Glomerular visceral epithelial cell (primary cell): ENCODE measurements at regions not wholly inside any gene's neighbourhood (a gene's known extent, or its start where the extent isn't known, plus 50 kb on each side); places are given as distances from the start of the nearest gene placed in this dataset.

Source experiments
- DNase-seq: peaks from one replicate; pipeline ENCODE4 v3.0.0-alpha.2; 2016; ENCODE audit errors: extremely low spot score

DNA sequence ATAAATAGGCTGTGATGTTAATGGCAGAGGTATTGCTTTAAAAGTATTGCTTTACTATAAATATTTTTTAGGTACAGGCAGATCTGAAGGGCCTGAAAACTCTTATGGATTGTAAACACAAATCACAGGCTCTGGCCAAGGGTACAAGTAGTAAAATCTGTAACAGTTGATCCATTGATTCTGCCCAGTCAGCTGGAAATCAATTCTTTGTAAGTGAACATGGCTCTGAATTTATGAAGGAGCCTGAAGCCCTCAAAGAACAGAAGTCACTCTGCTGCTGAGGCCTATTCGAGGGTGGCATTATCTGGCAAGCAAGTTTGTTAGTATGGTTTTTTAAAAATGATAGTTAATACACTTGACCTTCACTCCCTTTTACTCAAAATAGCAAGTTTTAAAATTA is 834.0 kb upstream of the TMPRSS15 start:
- DNase-seq, result no peak

DNA sequence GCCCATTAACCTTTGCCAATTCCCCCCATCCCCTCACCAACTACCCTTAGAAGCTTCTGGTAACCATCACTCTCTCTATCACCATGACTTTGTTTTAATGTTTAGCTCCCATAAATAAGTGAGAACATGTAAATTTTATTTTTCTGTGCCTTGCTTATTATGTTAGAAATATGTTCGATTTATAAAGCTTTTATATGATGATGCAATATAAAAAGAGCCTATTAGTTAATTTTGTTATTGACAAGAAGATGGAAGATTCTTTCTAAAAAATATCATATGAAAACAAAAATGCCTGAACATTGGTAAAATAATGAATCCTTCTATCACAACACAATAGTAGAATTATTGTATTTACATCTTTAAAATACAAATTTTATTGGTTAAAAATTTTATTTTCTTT is 836.1 kb upstream of the TMPRSS15 start:
- no peak for DNase-seq

DNA sequence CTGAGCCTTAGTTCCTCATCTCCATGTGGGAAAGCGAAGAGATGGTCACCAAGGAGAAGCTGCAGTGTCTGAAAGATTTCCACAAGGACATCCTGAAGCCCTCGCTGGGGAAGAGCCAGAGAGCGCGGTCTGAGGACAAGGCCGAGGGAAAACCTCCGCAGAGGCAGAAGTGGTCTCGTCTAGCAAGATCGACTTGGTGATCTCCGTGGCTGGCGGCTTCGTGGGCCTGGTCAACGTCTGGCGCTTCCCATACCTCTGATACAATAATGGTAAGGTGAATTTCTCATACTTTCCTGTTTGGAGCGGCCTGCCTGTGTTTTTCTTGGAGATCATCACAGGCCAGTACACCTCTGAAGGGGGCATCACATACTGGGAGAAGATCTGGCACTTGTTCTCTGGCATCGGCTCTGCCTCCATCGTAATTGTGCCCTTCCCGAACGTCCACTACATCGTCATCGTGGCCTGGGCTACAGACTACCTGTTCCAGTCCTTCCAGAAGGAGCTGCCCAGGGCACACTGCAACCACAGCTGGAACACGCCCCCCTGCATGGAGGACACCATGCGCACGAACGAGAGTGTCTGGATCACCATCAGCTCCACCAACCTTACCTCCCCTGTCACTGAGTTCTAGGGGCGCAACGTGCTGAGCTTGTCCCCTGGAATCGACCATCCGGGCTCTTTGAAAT is 841.1 kb upstream of the TMPRSS15 start:
- DNase-seq, result no peak

DNA sequence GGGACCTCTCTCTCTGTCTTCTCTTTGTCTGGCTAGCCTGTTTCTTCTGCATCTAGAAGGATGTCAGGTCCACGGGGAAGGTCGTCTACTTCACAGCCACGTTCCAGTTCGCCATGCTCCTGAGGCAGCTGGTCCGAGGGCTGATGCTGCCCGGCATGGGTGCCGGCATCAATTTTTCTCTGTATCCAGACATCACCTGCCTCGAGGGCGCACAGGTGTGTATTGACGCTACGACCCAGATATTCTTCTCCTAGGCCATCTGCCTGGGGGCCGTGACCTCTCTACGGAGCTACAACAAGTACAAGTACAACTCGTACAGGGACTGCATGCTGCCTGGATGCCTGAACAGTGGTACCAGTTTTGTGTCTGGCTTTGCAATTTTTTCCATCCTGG is 841.6 kb upstream of the TMPRSS15 start:
- DNase-seq, result no peak

DNA sequence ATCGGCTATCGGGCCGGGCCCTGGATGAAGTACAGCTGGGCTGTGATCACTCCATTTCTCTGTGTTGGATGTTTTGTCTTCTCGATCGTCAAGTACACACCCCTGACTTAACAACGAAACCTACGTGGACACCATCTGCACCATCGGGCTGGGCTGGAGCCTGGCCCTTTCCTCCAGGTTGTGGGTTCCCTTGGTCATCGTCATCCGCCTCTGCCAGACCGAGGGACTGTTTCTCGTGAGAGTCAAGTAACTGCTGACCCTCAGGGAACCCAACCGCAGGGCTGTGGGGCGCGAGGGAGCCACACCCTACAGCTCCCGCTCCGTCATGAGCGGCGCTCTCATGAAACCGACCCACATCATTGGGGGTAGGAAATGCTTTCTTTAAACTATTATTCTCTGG is 842.4 kb upstream of the TMPRSS15 start:
- DNase-seq, result no peak

DNA sequence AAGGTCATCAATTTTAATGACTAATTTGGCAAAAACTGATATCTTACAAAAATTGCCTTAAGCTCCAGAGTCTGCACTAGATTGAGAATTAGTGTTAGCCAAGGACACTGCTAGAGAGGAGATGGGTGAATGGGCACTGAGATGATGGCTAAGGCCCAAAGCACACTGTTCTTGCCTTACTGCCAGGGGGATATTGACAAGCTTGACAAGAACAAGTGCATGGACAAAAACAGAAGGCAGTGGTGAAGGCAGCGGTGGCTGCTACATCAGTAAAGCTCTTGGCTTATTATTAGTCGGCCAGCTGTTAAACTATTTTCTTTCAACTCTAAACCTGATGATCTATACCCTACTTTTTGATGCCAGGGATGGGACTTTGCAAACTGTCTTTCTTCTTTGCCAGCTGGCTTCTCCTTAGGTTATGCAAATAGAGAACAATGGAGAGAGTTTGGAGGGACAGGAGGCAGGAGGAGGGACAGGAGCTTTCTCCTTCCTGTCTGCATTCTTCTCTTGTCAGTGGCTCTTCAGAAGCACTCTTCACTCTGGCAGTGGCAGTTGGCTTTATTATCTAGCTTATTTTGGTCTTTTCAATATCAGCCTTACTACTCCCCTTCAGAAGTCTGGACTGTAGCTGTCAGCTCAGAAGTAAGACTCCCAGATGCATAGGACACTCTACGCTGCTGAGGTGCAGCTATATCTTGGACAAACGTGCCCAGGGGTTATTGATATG is 853.5 kb upstream of the TMPRSS15 start:
- no peak for DNase-seq

DNA sequence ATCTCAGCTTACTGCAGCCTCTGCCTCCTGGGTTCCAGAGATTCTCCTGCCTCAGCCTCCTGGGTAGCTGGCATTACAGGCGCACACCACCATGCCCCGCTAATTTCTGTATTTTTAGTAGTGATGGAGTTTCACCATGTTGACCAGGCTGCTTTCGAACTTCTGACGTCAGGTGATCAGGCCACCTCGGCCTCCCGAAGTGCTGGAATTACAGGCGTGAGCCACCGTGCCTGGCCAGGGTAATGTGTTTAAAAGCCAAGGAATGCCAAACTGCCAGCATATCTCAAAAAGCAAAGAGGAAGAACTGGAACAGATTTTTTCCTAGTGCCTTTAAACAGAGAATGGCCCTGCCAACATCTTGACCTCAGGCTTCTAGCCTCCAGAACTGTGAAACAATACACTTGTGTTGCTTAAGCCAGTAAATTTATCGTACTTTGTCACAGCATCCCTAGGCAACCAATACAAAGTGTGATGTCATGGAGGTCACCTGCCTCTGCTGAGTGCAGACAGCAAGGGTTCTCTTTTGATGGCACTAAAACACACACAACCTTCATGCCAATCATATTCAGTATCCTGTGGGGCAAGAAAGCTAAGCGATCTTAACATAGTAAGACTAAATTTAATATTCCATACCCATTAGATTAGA is 858.3 kb upstream of the TMPRSS15 start:
- DNase-seq, result no peak

DNA sequence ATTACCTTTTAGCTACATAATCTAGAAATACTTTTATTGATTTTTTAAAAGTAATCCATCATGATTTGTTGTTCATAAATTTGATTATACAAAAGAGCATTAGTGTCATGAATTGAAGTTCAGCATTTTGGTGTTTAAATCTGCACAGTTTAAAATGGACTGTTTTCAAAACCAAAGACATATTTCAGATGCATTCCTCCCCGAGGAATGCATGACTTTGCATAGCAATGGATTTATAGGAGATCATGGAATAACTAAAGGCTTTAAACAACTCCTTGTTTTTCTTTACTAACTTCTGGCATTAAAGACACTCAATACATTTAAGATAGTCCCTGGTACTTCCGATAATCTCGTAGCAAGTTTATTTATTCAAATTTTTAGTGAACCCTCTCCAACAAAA is 863.1 kb upstream of the TMPRSS15 start:
- DNase-seq, result no peak

DNA sequence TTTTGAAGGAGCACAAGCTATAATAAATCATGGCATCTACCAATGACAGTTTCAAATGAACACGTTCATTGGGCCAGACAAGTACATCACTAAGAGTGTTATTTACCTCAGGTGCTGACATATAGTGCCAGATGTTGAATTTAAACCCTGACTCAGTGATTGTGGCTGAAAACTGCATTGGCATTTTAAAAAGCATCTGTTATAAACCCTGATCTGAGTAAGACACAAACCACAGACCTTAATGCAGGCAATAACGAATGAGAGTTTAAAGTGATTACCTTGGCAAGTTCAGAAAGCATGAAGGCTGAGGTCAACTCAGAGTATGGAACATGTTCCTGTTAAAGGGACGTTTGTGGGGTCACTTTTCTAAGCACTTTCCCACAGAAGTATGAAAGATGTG is 865.1 kb upstream of the TMPRSS15 start:
- DNase-seq, result no peak

DNA sequence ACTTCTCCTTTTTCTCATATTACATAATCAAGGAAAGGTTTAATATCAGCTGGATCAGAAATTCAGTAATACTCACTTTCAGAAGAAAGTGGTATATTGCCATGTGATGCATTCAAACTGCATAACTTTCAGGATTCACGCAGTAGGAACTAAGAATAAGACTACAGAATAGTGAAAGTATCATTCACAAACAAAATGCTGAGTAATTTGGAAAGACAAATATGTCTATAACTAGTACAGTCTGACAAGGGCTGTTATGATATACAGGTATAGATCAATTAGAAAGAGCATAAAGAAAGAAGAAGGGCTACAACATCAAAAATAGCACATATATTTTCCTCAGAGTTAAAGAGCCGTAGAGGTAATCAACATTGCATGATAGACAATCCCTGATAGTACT is 871.5 kb upstream of the TMPRSS15 start:
- no peak for DNase-seq

DNA sequence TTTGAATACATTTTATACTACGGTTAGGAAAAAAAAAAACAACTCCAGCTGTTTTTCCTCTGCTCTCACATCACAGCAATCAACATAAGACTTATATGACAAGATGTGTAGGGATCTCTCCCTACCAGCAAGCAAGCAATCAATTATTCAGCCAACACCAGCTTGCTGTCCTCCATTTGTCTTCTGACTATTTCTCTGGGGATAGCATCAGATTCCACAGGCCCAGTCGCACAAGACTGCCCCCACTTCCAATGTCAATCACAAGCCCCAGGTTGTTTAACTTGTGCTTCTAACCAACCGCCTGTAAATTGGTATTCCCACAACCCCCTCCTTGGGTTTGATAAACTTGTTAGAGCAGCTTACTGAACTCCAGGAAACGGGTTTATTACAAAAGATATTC is 873.1 kb upstream of the TMPRSS15 start:
- no peak for DNase-seq

DNA sequence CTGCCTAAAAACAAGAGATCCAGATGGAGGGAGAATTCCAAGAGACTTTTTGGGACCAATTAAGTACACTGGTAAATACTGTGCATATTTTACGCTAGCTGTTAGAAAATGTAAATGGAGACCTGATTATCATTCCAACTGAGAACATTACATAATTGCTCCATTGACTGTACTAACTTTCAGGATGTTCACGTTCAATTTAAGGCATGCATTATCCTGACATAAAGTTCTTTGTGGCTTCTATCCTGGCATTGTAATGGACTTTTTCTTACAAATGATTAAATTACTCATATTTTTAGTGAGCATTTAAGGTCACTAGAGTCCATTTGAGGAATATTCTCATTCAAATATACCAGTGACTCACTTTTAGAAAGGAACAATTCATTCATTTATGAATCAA is 883.3 kb upstream of the TMPRSS15 start:
- no peak for DNase-seq

DNA sequence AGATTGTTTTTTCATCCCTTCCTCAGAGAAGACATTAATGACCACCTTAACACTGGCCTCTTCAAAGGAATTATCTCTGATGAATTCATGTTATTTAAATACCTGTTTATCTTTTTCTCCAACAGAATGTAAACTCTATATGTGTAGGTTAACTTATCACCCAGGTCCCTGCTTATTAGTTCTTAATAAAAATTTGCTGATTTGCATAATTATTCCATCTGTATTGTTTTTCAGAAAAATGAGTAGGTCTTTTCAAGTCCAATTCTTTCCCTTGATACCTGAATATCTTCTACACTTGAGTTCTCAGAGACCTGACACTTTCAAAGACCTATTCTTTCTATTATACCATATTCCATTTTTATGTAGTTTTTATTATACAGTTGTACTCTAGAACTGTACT is 886.7 kb upstream of the TMPRSS15 start:
- no peak for DNase-seq

DNA sequence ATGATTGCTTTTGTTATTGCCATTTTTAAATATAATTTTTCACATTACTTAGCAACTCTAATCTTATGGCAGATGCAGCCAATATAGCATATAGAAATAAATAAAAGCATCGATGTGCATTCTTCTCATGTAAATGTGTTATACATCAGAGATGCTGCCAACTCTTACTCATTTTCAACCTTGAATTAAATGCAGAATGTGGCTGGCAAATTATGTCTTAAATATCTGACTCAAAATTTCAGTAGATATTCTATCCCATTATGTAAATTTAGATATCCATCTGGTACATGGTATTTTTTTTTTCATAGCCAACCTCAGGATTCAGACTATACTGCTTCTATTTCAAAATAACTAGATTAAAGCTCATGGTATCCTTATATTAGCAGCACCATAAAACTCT is 916.7 kb upstream of the TMPRSS15 start:
- no peak for DNase-seq

DNA sequence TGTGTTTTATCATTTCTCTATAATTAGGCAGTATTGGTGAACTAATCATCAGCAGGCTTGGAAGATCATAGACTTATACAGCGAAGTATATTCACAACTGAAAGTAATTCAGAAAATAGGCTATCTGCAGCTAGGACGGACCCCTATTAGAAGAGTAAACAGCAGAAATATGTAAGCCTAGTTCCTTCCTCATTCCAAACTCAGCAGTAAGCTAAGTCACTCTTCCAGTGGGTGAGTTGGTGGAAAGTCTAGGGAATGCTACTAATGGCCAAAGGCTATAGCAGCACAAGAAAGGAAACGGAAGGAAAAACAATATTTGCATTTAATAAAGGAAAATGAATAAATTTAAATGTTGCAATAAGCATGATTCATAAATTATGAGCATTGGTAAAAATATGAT is 918.1 kb upstream of the TMPRSS15 start:
- DNase-seq, result no peak

DNA sequence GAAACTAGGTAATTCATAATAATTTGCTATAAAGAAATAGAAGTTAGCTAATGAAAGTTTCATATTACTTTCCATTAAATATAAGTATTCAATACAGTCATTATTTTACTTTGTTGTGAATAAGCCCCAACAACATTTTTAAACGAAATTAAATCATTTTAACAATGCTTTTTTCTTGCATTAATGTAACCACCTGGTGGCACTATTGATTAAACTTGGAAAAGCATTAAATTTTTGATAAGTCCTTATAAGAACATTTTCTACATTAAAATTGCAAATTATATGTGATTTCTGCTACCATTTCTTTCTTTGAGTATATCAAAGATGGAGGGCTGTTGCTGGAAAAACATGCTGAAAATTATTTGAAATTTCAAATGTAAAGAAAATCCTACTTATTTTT is 918.8 kb upstream of the TMPRSS15 start:
- DNase-seq, result no peak

DNA sequence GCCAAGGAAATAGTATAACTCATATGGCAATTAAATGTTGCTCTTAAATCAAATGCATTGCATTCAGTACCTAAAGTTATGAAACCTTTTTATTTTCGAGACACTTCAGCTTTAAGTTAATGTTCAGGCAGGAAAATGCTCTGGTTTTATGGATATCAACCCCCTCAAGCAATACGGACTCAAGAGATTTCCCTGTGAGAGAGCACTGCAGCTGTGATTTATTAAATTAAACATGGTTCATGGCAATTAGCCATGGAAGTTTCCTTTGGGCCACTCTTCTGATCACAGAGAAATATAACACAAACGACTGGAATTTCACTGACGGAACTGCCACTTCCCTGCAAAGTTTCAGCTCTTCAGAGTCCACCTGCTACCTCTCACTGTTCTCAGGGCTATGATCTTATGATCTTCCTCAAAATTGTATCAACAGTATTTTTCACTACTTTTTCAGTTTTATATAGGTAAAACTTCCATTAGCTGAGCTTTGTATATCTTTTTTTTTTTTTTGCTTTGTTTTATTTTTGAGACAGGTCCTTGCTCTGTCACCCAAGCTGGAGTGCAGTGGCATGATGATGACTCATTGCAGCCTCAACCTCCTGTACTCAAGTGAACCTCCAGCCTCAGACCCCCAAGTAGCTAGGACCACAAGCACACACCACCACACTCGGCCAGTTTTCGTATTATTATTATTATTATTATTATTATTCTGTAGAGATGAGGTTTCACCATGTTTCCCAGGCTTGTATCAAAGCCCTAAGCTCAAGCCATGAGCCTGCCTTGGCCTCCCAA is 923.1 kb upstream of the TMPRSS15 start:
- no peak for DNase-seq

DNA sequence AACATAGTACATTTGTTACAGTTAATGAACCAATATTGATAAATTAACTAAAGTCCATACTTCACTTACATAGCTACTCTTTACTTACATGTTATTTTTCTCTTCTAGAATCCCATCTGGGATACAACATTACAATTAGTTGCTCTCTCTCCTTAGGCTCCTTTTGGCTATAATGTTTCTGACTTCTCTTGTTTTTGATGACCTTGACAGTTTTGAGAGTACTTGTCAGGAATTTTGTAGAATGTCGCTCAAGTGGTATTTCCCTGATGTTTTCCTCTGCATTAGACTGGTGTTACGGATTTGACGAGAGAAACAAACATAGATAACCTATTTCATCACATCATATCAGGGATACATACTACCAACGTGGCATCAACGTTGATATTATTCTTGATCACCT is 925.4 kb upstream of the TMPRSS15 start:
- DNase-seq, result no peak

DNA sequence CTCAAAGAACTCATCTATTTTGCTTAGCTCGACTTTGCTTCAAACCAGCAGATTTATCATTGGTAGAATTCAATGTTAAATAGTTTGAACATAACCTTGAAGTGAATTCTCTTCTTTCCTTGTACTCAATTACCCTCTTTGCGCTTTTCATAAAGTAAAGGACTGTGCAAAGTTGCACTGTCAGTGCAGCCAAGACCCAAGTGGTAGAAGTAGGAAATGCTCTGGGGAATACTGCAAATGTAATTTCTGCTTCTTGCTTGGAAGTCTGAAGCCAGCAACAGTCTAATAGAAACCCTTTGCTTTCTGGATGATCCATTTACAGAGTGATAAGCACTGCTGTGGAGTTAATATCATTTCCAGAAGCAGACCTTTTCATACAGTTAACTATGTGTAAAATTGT is 936.7 kb upstream of the TMPRSS15 start:
- DNase-seq, result no peak

DNA sequence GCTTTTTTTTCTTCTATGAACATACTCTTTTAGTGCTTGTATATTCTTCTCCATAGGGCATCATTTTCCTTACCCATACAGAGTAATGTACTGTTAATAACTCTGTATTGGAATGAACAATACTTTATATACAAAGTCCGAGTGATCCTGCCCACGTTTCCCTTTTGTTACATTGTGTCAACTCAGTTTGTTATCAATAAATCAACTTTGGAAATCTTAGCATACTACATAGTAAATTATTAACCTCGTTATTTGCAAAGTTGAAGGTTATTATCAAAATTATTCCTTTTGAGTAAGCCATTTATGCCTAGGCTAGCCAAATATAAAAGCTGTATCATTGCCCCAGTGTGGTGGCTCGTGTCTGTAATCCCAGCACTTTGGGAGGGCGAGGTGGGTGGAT is 937.4 kb upstream of the TMPRSS15 start:
- no peak for DNase-seq

DNA sequence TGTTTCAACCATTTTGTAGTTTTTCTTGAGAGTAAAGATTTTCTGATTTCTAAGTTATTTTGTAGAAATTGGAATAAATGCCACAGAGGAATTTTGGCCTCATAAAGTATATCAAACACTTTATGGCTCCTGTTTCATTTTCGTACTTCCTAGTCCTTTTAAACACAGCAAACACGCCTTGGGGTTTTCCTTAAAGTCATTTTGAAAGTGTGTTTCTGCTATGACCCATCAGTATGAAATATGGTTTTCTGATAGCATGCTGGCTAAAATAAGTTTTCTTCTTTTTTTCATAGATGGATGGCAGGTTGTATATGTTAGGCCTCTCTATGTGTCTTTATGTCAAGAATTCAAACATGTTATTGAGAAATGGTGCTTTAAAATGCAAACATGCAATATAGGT is 940.1 kb upstream of the TMPRSS15 start:
- DNase-seq, result no peak

DNA sequence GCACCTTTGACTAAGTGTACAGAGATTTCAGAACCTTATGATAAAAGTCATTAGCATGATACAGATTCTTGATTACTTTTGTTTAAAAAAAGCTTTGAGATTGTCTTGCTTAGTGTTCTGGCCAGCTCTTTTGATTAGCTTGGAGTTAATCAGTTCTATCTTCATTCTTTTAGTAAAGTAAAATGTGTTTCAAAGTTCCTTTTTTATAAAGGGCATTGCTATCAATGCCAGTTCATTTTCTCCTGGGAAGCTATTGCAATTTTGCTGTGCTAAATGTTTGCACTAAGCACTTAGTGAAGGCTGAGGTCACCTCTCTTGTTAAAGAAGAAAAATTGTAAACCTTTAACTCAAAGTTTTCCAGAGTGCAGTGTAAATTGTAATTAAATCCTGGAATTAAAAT is 946.7 kb upstream of the TMPRSS15 start:
- no peak for DNase-seq

DNA sequence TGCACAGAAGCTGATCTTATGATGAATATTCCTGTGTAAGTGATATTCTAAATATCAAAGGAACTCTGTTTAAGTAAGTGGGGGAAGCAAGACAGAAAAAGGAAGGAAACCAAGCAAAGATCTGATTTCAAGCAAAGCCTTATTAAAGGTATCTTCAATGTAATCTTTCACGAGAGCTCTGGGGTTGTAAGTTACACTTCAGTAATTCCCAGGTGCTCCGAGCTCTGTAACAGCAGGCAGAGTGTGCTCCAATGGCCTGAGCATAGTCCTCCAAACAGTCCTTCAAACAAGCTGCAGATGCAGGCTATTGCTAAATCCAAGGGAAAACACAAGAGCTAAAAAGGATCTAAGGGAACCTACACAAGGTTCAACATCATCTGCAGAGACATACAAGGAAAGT is 949.7 kb upstream of the TMPRSS15 start:
- DNase-seq, result no peak
